Activated CD4-positive, alpha-beta T cell treated with anti-CD3 and anti-CD28 coated beads, Interleukin-2, Interleukin-4, amounts not matched to agents 100 ng/mL and 50 ng/mL, durations not matched to agents 16 hours and 8 hours (primary cell): ENCODE measurements at regions not wholly inside any gene's neighbourhood (a gene's known extent, or its start where the extent isn't known, plus 50 kb on each side); places are given as distances from the start of the nearest gene placed in this dataset.
"Not testable (repeated sequence)": the region's sequence is repeated elsewhere in the genome, so short reads cannot be mapped to it uniquely, and the experiment has no call there.

Experiments
- DNase-seq: peaks from one replicate; pipeline ENCODE4 v3.0.0-alpha.2; 2020; ENCODE audit warnings: low spot score

- DNase-seq = no peak
These were observed 325.9 kb downstream of the FOXO1 start for GRCh38 chr13:40340368-40341095.

- DNase-seq = no peak
These were observed 325.4 kb downstream of the FOXO1 start for GRCh38 chr13:40341096-40341471.

- no peak for DNase-seq
These were observed 324.9 kb downstream of the FOXO1 start for GRCh38 chr13:40341501-40341900.

DNA sequence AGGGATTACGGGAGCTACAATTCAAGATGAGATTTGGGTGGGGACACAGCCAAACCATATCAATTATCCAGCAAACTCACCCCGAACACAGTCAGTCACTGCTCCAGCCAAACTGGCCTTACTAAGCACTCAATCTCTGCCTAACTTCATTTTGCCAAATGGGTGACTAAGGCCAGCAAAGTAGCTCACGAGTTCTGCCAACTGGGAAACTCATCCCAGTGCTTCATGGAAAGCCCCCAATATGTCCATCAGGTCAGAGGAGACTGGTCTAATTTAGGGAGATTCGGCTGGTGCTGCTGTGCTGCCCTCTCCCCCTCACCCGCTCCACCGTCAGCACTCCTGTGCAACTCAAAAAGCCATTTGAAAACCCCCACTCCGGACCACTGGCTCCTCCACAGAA, 324.0 kb downstream of the FOXO1 start:
- no peak for DNase-seq

- DNase-seq = no peak
These were observed 323.5 kb downstream of the FOXO1 start for GRCh38 chr13:40342901-40343300.

- no peak for DNase-seq
These were observed 322.7 kb downstream of the FOXO1 start for GRCh38 chr13:40343550-40344269.

DNA sequence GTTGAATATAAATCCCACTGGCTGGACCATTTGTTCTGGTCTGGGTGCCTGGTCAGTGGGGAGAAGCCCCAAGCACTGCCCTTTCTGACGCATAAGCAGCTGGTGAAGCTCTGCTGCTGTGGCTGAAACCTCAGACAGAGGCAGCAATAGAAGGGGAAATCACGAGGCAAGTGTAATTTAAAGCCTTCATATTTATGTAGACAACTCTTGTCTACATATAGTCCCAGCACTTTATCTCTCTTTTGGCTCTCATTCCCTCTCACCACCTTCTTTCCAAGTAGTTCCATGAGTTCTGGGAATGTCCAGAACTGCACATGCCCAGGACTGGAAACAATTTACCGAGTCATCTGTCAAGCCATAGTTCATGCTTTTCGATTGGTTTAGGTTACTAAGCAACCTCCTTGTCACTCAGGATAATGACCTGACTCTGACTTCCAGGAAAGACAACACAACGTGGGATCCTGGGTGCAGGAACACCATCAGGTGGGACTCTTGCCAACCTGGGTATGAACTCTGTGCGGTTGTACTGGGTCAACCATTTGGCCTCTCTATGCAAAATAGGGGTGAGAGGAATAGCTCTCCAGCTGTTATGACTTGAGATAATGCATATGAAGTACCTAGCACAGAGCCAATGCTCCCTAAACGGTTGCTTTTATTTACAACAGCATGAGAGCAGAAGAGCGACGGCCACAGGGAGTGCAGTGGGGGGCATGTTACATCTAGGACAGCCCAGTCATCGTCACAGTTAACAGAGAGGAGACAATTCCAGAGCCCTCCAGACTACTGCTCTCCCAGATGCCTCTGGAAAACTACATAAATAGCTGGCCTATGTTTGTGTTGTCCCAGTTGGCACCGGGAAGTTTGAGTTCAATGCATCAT, 321.9 kb downstream of the FOXO1 start:
- DNase-seq = no peak

DNA sequence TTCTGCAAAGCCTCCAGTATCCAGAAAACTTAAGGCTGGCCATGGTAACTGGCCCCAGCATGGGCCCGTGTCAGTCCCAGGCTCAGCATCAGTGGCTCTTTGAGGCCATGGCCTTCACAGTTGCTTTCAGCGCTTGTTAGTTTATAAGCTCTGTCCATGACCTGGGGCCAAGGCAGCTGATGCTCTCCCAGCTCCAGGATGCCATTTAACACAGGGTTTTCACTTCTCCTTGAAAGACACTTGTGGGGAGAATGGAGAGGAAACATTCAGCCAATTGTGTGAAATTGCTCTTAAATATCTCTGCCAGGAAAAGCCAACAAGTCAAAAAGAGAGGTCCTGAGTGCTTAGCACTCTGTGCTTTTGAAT, 321.3 kb downstream of the FOXO1 start:
- DNase-seq = no peak

GRCh38 chr13:40345654-40346372, 320.6 kb downstream of the FOXO1 start:
- DNase-seq = no peak

- no peak for DNase-seq
These were observed 319.8 kb downstream of the FOXO1 start for GRCh38 chr13:40346592-40346991.

GRCh38 chr13:40348096-40348679, 318.3 kb downstream of the FOXO1 start:
- no peak for DNase-seq

GRCh38 chr13:40350283-40350992, 316.0 kb downstream of the FOXO1 start:
- no peak for DNase-seq

GRCh38 chr13:40351537-40352379, 314.7 kb downstream of the FOXO1 start:
- no peak for DNase-seq

DNA sequence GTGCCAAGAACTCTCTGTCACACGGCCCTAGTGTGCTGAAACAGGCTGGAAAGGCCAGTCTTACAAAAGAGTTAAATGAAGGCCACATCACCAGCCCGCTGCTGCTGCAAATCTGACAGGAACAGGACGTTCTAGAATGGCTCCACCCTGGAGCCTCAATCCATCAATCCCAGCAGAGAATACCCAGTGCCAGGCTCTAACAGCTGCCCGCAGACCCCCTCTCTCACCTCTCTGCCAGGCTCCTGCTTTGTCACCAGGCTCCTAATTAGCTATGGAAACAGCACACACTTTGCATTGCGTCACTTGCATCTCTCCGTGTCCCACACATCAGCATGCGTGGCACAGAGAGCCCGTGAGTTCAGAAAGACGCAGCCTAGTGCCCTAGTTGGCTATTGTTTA, 314.1 kb downstream of the FOXO1 start:
- DNase-seq = no peak

GRCh38 chr13:40352802-40353562, 313.5 kb downstream of the FOXO1 start:
- no peak for DNase-seq

- no peak for DNase-seq
These were observed 311.2 kb downstream of the FOXO1 start for GRCh38 chr13:40355126-40355724.

GRCh38 chr13:40356011-40356410, 310.4 kb downstream of the FOXO1 start:
- DNase-seq = no peak

- not testable (repeated sequence) for DNase-seq
These were observed 310.0 kb downstream of the FOXO1 start for GRCh38 chr13:40356458-40356857.

- DNase-seq = no peak
These were observed 303.9 kb downstream of the FOXO1 start for GRCh38 chr13:40362502-40362901.
